ENCODE measurements at regions not wholly inside any gene's neighbourhood (a gene's known extent, or its start where the extent isn't known, plus 50 kb on each side); places are given as distances from the start of the nearest gene placed in this dataset.

GRCh38 chr1:157230500-157230899 is 92.3 kb upstream of the ETV3 start:
- Histone ChIP-seq H3K79me1 (ENCODE audit: low read length) (peaks cover 13% of the 10 kb centered on the region), H3K79me2 (ENCODE audit: control insufficient read depth, insufficient read depth, low read length, poor library complexity) (no peaks in the 10 kb centered on the region), H3K23ac (ENCODE audit: low read length) (no peak overlapping the region), H3K18ac (ENCODE audit: low read length) (no peak overlapping the region), H3K4ac (ENCODE audit: low read depth, low read length) (no peak overlapping the region), H3K36me3 (ENCODE audit: control insufficient read depth in 1 of 2, insufficient read depth in 2 of 2, low read length in 2 of 2) (no peaks in the 10 kb centered on the region), H4K8ac (ENCODE audit: low read depth, low read length) (no peak overlapping the region), H2AFZ (ENCODE audit: insufficient read depth, low read length, poor library complexity) (no peak overlapping the region), H3K27ac (ENCODE audit: low read depth, low read length) (no peak overlapping the region), H4K91ac (ENCODE audit: low read depth, low read length) (no peak overlapping the region), H2BK120ac (ENCODE audit: insufficient read depth, low read length, poor library complexity) (no peak overlapping the region), H2AK5ac (ENCODE audit: low read length) (no peak overlapping the region), H2BK12ac (ENCODE audit: low read length) (no peak overlapping the region), H3K14ac (ENCODE audit: low read length) (no peak overlapping the region), H3K4me1 (ENCODE audit: control insufficient read depth in 1 of 2, insufficient read depth in 2 of 2, low read length in 2 of 2) (peaks cover 8 to 19% of the 10 kb centered on the region in 2 experiments), H3K4me3 (ENCODE audit: low read depth, low read length) (no peak overlapping the region), H3K9me3 (ENCODE audit: insufficient read depth, low read depth, low read length) (peaks cover 1% of the 10 kb centered on the region), H3K4me2 (ENCODE audit: low read length) (no peak overlapping the region), H3K27me3 (ENCODE audit: insufficient read depth, low read length) (no peaks in the 10 kb centered on the region), H2BK5ac (ENCODE audit: low read depth, low read length, poor library complexity) (no peak overlapping the region), H4K12ac (ENCODE audit: low read depth, low read length) (no peak overlapping the region), H3K9ac (ENCODE audit: low read length) (no peak overlapping the region)
- DNase-seq, result no peak
- no CpG with 5 or more reads among the region's 4 CpGs for WGBS (ENCODE audit: extremely low coverage, insufficient coverage, insufficient read length)

DNA sequence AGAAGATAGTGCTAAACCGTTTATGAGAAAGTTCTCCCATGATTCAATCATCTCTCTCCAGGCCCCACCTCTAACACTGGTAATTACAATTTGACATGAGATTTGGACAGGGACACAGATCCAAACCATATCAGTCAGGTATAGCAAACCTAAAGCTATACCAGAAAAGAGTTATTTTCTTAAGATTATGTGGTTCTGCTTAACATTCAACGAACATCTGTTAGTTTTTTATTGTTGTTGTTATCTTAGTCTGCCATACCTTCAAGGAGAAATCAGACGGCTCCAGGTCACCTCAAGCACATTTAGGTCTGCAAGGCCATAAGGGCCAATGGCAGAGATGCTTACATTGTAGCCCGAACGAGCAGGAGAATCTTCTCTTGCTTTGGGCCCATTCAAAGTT is 89.5 kb upstream of the ETV3 start:
- H2AK5ac ChIP-seq (ENCODE audit: low read length), result no peak overlapping the region
- H3K18ac ChIP-seq (ENCODE audit: low read length), result no peak overlapping the region
- no peak overlapping the region for H2AFZ ChIP-seq (ENCODE audit: insufficient read depth, low read length, poor library complexity)
- H3K4me2 ChIP-seq (ENCODE audit: low read length), result no peak overlapping the region
- peaks cover 0 to under 1% of the 10 kb centered on the region in 2 experiments for H3K4me1 ChIP-seq (ENCODE audit: control insufficient read depth in 1 of 2, insufficient read depth in 2 of 2, low read length in 2 of 2)
- H3K36me3 ChIP-seq (ENCODE audit: control insufficient read depth in 1 of 2, insufficient read depth in 2 of 2, low read length in 2 of 2), result no peaks in the 10 kb centered on the region
- H3K4ac ChIP-seq (ENCODE audit: low read depth, low read length), result no peak overlapping the region
- no peak overlapping the region for H2BK5ac ChIP-seq (ENCODE audit: low read depth, low read length, poor library complexity)
- H2BK12ac ChIP-seq (ENCODE audit: low read length), result no peak overlapping the region
- H4K12ac ChIP-seq (ENCODE audit: low read depth, low read length), result no peak overlapping the region
- no peak overlapping the region for H3K4me3 ChIP-seq (ENCODE audit: low read depth, low read length)
- H3K27me3 ChIP-seq (ENCODE audit: insufficient read depth, low read length), result no peaks in the 10 kb centered on the region
- H2BK120ac ChIP-seq (ENCODE audit: insufficient read depth, low read length, poor library complexity), result no peak overlapping the region
- no peak overlapping the region for H3K27ac ChIP-seq (ENCODE audit: low read depth, low read length)
- H4K8ac ChIP-seq (ENCODE audit: low read depth, low read length), result no peak overlapping the region
- no peak for DNase-seq
- no peak overlapping the region for H3K9ac ChIP-seq (ENCODE audit: low read length)
- no CpG with 5 or more reads among the region's 5 CpGs for WGBS (ENCODE audit: extremely low coverage, insufficient coverage, insufficient read length)
- H3K14ac ChIP-seq (ENCODE audit: low read length), result no peak overlapping the region
- H3K79me2 ChIP-seq (ENCODE audit: control insufficient read depth, insufficient read depth, low read length, poor library complexity), result no peaks in the 10 kb centered on the region
- peaks cover under 1% of the 10 kb centered on the region for H3K79me1 ChIP-seq (ENCODE audit: low read length)
- no peak overlapping the region for H4K91ac ChIP-seq (ENCODE audit: low read depth, low read length)
- H3K9me3 ChIP-seq (ENCODE audit: insufficient read depth, low read depth, low read length), result peaks cover 1% of the 10 kb centered on the region
- no peak overlapping the region for H3K23ac ChIP-seq (ENCODE audit: low read length)

DNA sequence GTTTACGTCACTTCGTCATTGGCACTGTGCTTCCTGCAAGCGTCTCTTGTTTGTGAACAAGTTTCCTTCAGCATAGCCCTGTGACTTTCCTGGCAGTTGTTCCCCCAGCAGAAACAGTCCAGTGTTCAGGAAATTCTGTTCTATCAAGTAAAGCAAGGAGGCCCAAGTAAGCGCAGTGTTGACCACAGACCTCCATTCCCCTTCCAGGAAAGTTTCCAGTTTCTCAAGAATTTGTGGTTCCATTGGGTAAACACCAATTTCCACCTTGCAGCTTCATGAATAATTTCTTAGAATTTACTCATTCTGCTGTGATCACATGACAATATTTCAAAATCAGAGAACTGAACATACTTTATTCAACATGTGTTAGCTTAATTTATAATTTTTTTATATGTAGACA is 88.5 kb upstream of the ETV3 start:
- Histone ChIP-seq H3K27ac (ENCODE audit: low read depth, low read length) (no peak overlapping the region), H3K4me3 (ENCODE audit: low read depth, low read length) (no peak overlapping the region), H2AK5ac (ENCODE audit: low read length) (no peak overlapping the region), H3K36me3 (ENCODE audit: control insufficient read depth in 1 of 2, insufficient read depth in 2 of 2, low read length in 2 of 2) (no peaks in the 10 kb centered on the region), H3K27me3 (ENCODE audit: insufficient read depth, low read length) (no peaks in the 10 kb centered on the region), H3K4ac (ENCODE audit: low read depth, low read length) (no peak overlapping the region), H3K4me1 (ENCODE audit: control insufficient read depth in 1 of 2, insufficient read depth in 2 of 2, low read length in 2 of 2) (no peaks in the 10 kb centered on the region), H4K8ac (ENCODE audit: low read depth, low read length) (no peak overlapping the region), H3K9me3 (ENCODE audit: insufficient read depth, low read depth, low read length) (peaks cover 1% of the 10 kb centered on the region), H3K18ac (ENCODE audit: low read length) (no peak overlapping the region), H3K14ac (ENCODE audit: low read length) (no peak overlapping the region), H2BK12ac (ENCODE audit: low read length) (no peak overlapping the region), H3K23ac (ENCODE audit: low read length) (no peak overlapping the region), H4K91ac (ENCODE audit: low read depth, low read length) (no peak overlapping the region), H2BK5ac (ENCODE audit: low read depth, low read length, poor library complexity) (no peak overlapping the region), H2BK120ac (ENCODE audit: insufficient read depth, low read length, poor library complexity) (no peak overlapping the region), H3K4me2 (ENCODE audit: low read length) (no peak overlapping the region), H2AFZ (ENCODE audit: insufficient read depth, low read length, poor library complexity) (no peak overlapping the region), H3K79me2 (ENCODE audit: control insufficient read depth, insufficient read depth, low read length, poor library complexity) (no peaks in the 10 kb centered on the region), H3K79me1 (ENCODE audit: low read length) (no peaks in the 10 kb centered on the region), H4K12ac (ENCODE audit: low read depth, low read length) (no peak overlapping the region), H3K9ac (ENCODE audit: low read length) (no peak overlapping the region)
- no CpG with 5 or more reads among the region's 4 CpGs for WGBS (ENCODE audit: extremely low coverage, insufficient coverage, insufficient read length)
- DNase-seq, result no peak

- Histone ChIP-seq H4K12ac (ENCODE audit: low read depth, low read length) (no peak overlapping the region), H3K27ac (ENCODE audit: low read depth, low read length) (no peak overlapping the region), H3K36me3 (ENCODE audit: control insufficient read depth in 1 of 2, insufficient read depth in 2 of 2, low read length in 2 of 2) (no peaks in the 10 kb centered on the region), H2BK5ac (ENCODE audit: low read depth, low read length, poor library complexity) (no peak overlapping the region), H3K4ac (ENCODE audit: low read depth, low read length) (no peak overlapping the region), H3K4me2 (ENCODE audit: low read length) (no peak overlapping the region), H3K9me3 (ENCODE audit: insufficient read depth, low read depth, low read length) (peaks cover 4% of the 10 kb centered on the region), H3K27me3 (ENCODE audit: insufficient read depth, low read length) (no peaks in the 10 kb centered on the region), H3K14ac (ENCODE audit: low read length) (no peak overlapping the region), H3K4me3 (ENCODE audit: low read depth, low read length) (no peak overlapping the region), H3K23ac (ENCODE audit: low read length) (no peak overlapping the region), H3K4me1 (ENCODE audit: control insufficient read depth in 1 of 2, insufficient read depth in 2 of 2, low read length in 2 of 2) (no peaks in the 10 kb centered on the region), H2BK120ac (ENCODE audit: insufficient read depth, low read length, poor library complexity) (no peak overlapping the region), H3K79me1 (ENCODE audit: low read length) (no peaks in the 10 kb centered on the region), H4K91ac (ENCODE audit: low read depth, low read length) (no peak overlapping the region), H3K18ac (ENCODE audit: low read length) (no peak overlapping the region), H2AK5ac (ENCODE audit: low read length) (no peak overlapping the region), H4K8ac (ENCODE audit: low read depth, low read length) (no peak overlapping the region), H2BK12ac (ENCODE audit: low read length) (no peak overlapping the region), H3K9ac (ENCODE audit: low read length) (no peak overlapping the region), H3K79me2 (ENCODE audit: control insufficient read depth, insufficient read depth, low read length, poor library complexity) (no peaks in the 10 kb centered on the region), H2AFZ (ENCODE audit: insufficient read depth, low read length, poor library complexity) (no peak overlapping the region)
- no peak for DNase-seq
- no CpG with 5 or more reads among the region's 2 CpGs for WGBS (ENCODE audit: extremely low coverage, insufficient coverage, insufficient read length)
Observed at GRCh38 chr1:157219600-157219999, 81.4 kb upstream of the ETV3 start.
